HG02763 (cell line): ENCODE measurements at regions not wholly inside any gene's neighbourhood (a gene's known extent, or its start where the extent isn't known, plus 50 kb on each side); places are given as distances from the start of the nearest gene placed in this dataset.

Experiments
- ATAC-seq: cut with Tn5 transposase; IDR thresholded peaks from one replicate; pipeline ENCODE4 v1.9.1; 2021; ENCODE audit warnings: mild to moderate bottlenecking, moderate library complexity; ENCODE audit not compliant: unreplicated experiment

GRCh38 chr6:163804991-163805390, 390.5 kb downstream of the QKI start:
- ATAC-seq, result no peak

GRCh38 chr6:163802267-163802666, 387.7 kb downstream of the QKI start:
- no peak for ATAC-seq

- ATAC-seq, result no peak
Observed at GRCh38 chr6:163797296-163797845, 382.9 kb downstream of the QKI start.

GRCh38 chr6:163793011-163793983, 378.8 kb downstream of the QKI start:
- ATAC-seq, result peak; percentile 89

GRCh38 chr6:163790266-163790840, 375.8 kb downstream of the QKI start:
- ATAC-seq, result no peak

GRCh38 chr6:163789199-163789810, 374.8 kb downstream of the QKI start:
- no peak for ATAC-seq

GRCh38 chr6:163786995-163787671, 372.6 kb downstream of the QKI start:
- no peak for ATAC-seq

- peak; percentile 86 for ATAC-seq
Observed at GRCh38 chr6:163782436-163783003, 368.0 kb downstream of the QKI start.

GRCh38 chr6:163780994-163781393, 366.5 kb downstream of the QKI start:
- ATAC-seq, result no peak

- no peak for ATAC-seq
Observed at GRCh38 chr6:163779727-163780284, 365.3 kb downstream of the QKI start.

GRCh38 chr6:163777716-163778115, 363.2 kb downstream of the QKI start:
- ATAC-seq, result no peak

- no peak for ATAC-seq
Observed at GRCh38 chr6:163776906-163777686, 362.6 kb downstream of the QKI start.

- no peak for ATAC-seq
Observed at GRCh38 chr6:163776196-163776905, 361.8 kb downstream of the QKI start.

GRCh38 chr6:163775313-163775712, 360.8 kb downstream of the QKI start:
- no peak for ATAC-seq

GRCh38 chr6:163774485-163774884, 360.0 kb downstream of the QKI start:
- no peak for ATAC-seq

GRCh38 chr6:163773646-163774045, 359.1 kb downstream of the QKI start:
- ATAC-seq, result no peak

GRCh38 chr6:163772701-163773100, 358.2 kb downstream of the QKI start:
- ATAC-seq, result no peak

GRCh38 chr6:163771180-163771579, 356.7 kb downstream of the QKI start:
- ATAC-seq, result no peak

GRCh38 chr6:163768905-163769304, 354.4 kb downstream of the QKI start:
- no peak for ATAC-seq
